Hindlimb muscle (tissue), 1 donor: ENCODE measurements at regions not wholly inside any gene's neighbourhood (a gene's known extent, or its start where the extent isn't known, plus 50 kb on each side); places are given as distances from the start of the nearest gene placed in this dataset.
A peak's percentile ranks its signal among the peaks of the same experiment; 100 is the strongest.
"Not testable (repeated sequence)": the region's sequence is repeated elsewhere in the genome, so short reads cannot be mapped to it uniquely, and the experiment has no call there.

Experiments used
- DNase-seq: peaks from one replicate; pipeline ENCODE4 v3.0.0-alpha.2; 2013

DNA sequence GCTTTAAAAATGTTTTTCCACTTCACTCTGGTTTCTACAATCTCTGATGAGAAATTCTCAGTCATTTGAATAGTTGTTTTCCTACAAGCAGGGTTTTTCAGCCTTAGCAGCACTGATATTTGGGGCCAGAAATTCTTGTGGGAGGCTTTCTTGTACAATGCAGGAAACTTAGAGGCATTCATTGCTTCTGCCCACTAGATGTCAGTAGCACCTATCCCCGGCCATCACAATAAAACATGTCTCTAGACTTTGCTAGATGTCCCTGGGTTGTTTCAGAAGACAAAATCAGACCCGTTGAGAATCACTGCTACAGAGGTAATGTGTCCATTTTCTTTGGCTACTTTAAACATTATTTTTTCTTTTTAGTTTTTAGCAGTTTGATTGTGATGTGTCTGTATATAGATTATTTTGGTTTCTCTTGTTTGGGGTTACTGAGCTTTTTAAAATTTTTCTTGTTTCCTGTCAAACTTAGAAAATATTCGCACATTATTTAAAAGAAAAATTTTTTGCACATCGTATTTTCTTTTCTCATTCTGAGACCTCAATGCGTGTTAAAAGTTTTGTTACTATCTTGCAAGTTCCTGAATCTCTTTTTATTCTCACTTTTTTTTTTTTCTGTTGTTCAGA, 60.8 kb upstream of the CCDC179 start:
- peak; percentile 26 for DNase-seq

DNA sequence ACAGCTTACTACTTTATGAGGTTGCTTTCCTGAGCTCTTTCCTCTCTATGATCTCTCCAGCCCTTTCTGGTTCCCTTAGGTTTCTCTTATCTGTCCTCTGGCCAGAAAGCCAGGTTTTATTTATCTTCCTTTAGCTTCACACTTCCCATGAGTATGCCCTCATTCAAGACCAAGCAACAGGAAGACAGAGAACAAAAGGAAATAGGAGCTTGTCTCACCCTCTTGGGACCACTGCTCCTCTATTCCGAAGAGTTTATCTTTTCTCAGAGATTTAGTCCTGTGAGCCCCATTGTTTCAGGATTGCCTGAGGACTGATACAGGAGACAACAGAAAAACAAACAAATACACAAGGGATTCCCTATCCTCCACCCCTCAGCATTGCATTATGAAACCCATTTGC, 62.4 kb upstream of the CCDC179 start:
- no peak for DNase-seq

DNA sequence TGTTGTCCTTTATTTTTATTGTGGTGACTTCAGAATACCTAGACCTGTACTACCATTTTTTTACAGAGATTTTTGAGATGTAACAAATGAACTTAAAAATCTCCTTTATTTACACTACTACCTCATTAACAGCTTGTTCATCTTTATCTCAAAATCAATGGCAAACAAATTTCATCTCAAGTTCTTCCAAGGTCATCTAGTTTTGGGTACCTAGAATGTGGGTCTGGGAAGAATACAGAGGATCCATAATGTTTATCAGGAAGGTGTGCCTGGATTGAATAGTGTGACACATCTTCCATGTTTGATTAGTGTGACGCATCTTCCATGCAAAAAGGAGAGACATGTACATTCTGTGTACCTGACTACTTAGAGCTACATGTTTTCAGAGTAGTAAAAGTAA, 63.3 kb upstream of the CCDC179 start:
- DNase-seq, result no peak

DNA sequence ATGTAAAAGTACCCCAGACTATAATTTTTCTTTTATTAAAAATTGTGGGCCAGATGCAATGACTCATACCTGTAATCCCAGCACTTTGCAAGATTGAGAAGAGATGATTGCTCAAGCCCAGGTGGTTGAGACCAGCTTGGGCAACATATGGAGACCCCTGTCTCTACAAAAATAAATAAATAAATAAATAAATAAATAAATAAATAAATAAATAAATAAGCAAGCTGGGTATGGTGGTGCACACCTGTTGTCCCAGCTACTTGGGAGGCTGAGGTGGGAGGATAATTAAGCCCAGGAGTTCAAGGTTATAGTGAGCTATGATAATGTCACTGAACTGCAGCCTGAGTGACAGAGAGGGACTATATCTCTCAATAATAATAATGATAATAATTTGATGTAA, 66.1 kb upstream of the CCDC179 start:
- DNase-seq, result no peak

- DNase-seq, result no peak
These were observed 67.5 kb upstream of the CCDC179 start for GRCh38 chr11:22927793-22928192.

GRCh38 chr11:22928207-22928917, 68.1 kb upstream of the CCDC179 start:
- DNase-seq, result no peak

DNA sequence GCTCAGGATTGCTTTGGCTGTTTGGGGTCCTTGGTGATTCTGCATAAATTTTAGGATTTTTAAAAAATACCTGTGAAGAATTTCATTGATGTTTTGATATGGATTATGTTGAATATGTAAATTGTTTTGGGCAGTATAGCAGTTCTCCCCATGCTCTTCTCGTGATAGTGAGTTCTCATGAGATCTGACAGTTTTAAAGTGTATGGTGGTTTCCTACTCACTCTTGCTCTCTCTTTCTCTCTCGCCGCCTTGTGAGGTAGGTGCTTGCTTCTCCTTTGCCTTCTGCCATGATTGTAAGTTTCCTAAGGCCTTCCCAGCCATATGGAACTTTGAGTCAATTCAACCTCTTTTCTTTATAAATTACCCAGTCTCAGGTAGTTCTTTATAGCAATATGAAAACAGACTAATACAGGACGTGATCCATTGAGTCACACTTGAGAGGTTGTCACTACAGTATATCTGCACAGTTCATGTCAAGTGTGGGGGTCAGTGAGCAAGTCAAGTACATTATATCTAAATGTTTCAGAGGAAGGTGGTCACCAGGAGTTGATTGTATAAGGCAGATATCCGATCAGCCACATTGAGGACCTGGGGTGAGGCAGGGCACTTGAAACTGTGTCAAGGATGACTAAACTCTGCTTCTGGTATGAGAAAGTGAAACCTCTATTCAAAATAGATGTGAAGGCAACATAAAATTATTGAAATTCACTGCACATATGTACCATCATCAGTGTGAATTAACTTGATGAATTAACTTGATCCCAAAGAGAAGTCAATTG, 70.7 kb upstream of the CCDC179 start:
- no peak for DNase-seq

GRCh38 chr11:22938691-22939090, 78.4 kb upstream of the CCDC179 start:
- DNase-seq, result no peak

GRCh38 chr11:22941544-22941943, 81.3 kb upstream of the CCDC179 start:
- DNase-seq, result not testable (repeated sequence)

DNA sequence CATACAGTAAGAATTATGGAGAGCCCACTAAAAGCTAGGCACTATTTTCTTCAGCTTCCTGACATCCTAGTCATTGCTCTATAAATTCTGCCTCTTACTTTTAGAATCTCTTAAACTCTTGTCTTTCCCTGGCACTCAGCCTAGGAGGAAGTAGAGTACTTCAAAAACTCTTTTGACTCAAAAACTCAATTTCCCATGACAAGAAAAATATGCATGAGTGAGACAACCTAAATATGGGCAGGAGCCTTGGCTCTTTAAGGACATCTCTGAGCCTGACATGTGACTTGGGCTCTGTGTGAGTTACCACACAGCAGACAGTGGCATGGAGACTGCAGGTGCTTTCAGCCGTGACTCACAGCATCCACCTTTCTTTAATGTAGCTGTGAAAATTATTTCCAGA, 97.5 kb upstream of the CCDC179 start:
- DNase-seq, result peak; percentile 12

GRCh38 chr11:22974251-22974650, 114.0 kb upstream of the CCDC179 start:
- no peak for DNase-seq

GRCh38 chr11:22976146-22976545, 115.9 kb upstream of the CCDC179 start:
- no peak for DNase-seq

- no peak for DNase-seq
These were observed 122.6 kb upstream of the CCDC179 start for GRCh38 chr11:22982903-22983302.

- DNase-seq, result no peak
These were observed 123.8 kb upstream of the CCDC179 start for GRCh38 chr11:22984045-22984444.

- DNase-seq, result no peak
These were observed 129.1 kb upstream of the CCDC179 start for GRCh38 chr11:22989371-22989770.

- no peak for DNase-seq
These were observed 130.9 kb upstream of the CCDC179 start for GRCh38 chr11:22991196-22991595.

- DNase-seq, result no peak
These were observed 146.5 kb upstream of the CCDC179 start for GRCh38 chr11:23006730-23007129.

DNA sequence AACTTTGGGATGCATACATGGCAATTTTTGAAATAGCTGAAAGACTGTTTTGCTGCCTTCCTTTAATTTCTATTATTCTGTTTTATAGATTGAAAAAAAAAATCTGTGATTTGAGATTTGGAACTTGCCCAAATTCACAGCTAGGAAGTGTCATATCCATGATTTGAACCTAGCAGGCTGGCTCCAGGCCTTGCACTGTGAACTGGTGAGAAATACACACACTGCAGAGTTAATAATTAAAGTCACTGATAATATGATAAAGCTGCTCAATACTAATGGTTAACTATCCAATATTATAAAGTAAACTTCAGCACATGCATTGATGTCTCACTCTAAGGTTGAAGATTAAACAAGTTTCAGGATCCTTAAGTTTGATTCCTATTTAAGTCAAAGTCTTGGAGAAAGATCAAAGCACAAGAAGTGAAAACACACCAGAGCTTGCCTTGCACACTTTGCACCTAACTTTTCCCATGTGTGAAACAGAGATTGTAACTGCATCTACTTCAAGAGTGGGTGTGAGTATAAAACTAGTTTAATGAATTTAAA, 150.6 kb upstream of the CCDC179 start:
- DNase-seq, result no peak

DNA sequence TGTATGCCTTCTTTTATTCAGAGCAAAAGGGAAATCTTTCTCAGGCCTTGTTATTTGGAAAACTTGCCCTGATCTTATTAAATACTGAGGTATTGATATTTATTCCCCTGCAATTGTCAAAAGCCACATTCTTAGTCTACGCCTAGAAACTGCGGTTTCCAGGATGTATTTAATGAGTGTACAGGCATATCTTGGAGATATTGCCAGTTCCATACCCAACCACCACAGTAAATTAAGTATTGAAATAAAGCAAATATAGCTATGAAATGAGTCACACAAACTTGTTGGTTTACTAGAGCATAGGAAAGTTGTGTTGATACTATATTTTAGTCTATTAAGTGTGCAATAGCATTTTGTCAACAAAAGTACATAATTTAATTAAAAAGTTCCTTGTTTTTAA, 152.7 kb upstream of the CCDC179 start:
- DNase-seq, result no peak

DNA sequence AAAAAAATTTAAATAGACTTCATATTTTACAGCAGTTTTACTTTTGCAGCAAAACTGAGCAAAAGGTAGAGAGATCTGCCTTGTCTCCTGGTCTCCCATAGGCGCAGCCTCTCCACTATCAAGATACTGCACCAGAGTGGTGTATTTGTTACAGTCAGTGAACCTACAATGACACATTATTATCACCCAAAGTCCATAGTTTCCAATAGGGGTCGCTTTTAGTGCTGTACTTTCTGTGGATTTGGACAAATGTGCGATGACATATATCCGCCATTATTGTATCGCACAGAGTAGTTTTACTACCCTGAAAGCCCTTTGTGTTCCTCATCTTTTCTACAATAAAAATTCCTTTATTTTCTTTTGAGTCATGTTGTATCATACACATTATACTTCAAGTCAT, 153.2 kb upstream of the CCDC179 start:
- no peak for DNase-seq

GRCh38 chr11:23021287-23021863, 161.1 kb upstream of the CCDC179 start:
- DNase-seq, result no peak

- no peak for DNase-seq
These were observed 162.6 kb upstream of the CCDC179 start for GRCh38 chr11:23022854-23023253.

GRCh38 chr11:23023319-23023718, 163.0 kb upstream of the CCDC179 start:
- no peak for DNase-seq
